Keratinocyte (primary cell): ENCODE measurements at regions not wholly inside any gene's neighbourhood (a gene's known extent, or its start where the extent isn't known, plus 50 kb on each side); places are given as distances from the start of the nearest gene placed in this dataset.
A peak's percentile ranks its signal among the peaks of the same experiment; 100 is the strongest.

ENCODE experiments used
- DNase-seq: peaks from one replicate; pipeline ENCODE4 v3.0.0-alpha.2; 2011; ENCODE audit warnings: low read depth, missing footprints, low spot score
- FAIRE-seq: peaks from 2 replicates; lab custom pipeline; 2011; peaks lifted over from hg19 to GRCh38; lab: Jason Lieb, UNC
- H2AFZ ChIP-seq: 2 replicates; pipeline ENCODE4 v1.6.0; 2012; ENCODE audit warnings: low read length, control low read depth, inconsistent platforms; ENCODE audit not compliant: control insufficient read depth
- H3K27ac ChIP-seq: 2 replicates; pipeline ENCODE4 v1.5.1; 2011; ENCODE audit warnings: low read length; ENCODE audit not compliant: control insufficient read depth, insufficient read depth
- H3K27me3 ChIP-seq: 3 replicates; pipeline ENCODE4 v1.6.0; 2011; ENCODE audit warnings: low read length; ENCODE audit not compliant: control insufficient read depth, insufficient read depth; ENCODE audit errors: extremely low read depth
- H3K36me3 ChIP-seq, 2 experiments: 2 replicates in 1 of 2; 3 replicates in 1 of 2; pipeline ENCODE4 v1.5.1; 2011; ENCODE audit warnings: low read length in 2 of 2, mild to moderate bottlenecking in 1 of 2; ENCODE audit not compliant: control insufficient read depth in 2 of 2, insufficient read depth in 2 of 2; ENCODE audit errors: extremely low read depth in 1 of 2
- H3K4me1 ChIP-seq: 3 replicates; pipeline ENCODE4 v1.5.1; 2011; ENCODE audit warnings: low read length; ENCODE audit not compliant: control insufficient read depth, insufficient read depth; ENCODE audit errors: extremely low read depth
- H3K4me2 ChIP-seq: 3 replicates; pipeline ENCODE4 v1.6.0; 2011; ENCODE audit warnings: low read depth, low read length; ENCODE audit not compliant: control insufficient read depth, insufficient read depth; ENCODE audit errors: extremely low read depth
- H3K4me3 ChIP-seq, 3 experiments: fragments of 200-600 bp in 1 of 3; sonication (generic) in 1 of 3; 2 replicates in 2 of 3; 3 replicates in 1 of 3; pipeline ENCODE4 v1.5.1; 2011 to 2016; ENCODE audit warnings: low read length in 3 of 3, mild to moderate bottlenecking in 3 of 3, control low read depth in 2 of 3, inconsistent platforms in 1 of 3, low read depth in 1 of 3, mixed read lengths in 1 of 3, mixed run types in 1 of 3, moderate library complexity in 1 of 3; ENCODE audit not compliant: control insufficient read depth in 2 of 3, insufficient read depth in 2 of 3; ENCODE audit errors: extremely low read depth in 1 of 3
- H3K79me2 ChIP-seq: 2 replicates; pipeline ENCODE4 v1.6.0; 2012; ENCODE audit warnings: low read length; ENCODE audit not compliant: control insufficient read depth, insufficient read depth
- H3K9ac ChIP-seq: 3 replicates; pipeline ENCODE4 v1.6.0; 2011; ENCODE audit warnings: low read length; ENCODE audit not compliant: control insufficient read depth, insufficient read depth; ENCODE audit errors: extremely low read depth
- H3K9me1 ChIP-seq: 3 replicates; pipeline ENCODE4 v1.6.0; 2011; ENCODE audit warnings: low read length; ENCODE audit not compliant: control insufficient read depth, insufficient read depth; ENCODE audit errors: extremely low read depth
- H3K9me3 ChIP-seq: 2 replicates; pipeline ENCODE4 v1.5.1; 2012; ENCODE audit warnings: low read depth, low read length; ENCODE audit not compliant: control insufficient read depth
- H4K20me1 ChIP-seq: 3 replicates; pipeline ENCODE4 v1.6.0; 2011; ENCODE audit warnings: low read length; ENCODE audit not compliant: control insufficient read depth, insufficient read depth; ENCODE audit errors: extremely low read depth
- EZH2 ChIP-seq: IDR thresholded peaks from one replicate; pipeline ENCODE4 v1.6.1; 2012; ENCODE audit warnings: inconsistent platforms, mild to moderate bottlenecking, low read length, moderate library complexity
- dilution Hi-C: fragments of 300-500 bp; cut with MboI; formaldehyde crosslinking; loops from one replicate; pipeline ENCODE4 v1.7.0; 2020; ENCODE audit warnings: low sequenced_read_pairs; ENCODE audit not compliant: extremely low pct_ligation_motif_present
- TF ChIP-seq, protein P1 (sequence below), 3 experiments: IDR thresholded peaks in 1 of 3; conservative IDR thresholded peaks in 1 of 3; optimal IDR thresholded peaks in 1 of 3; 2 replicates in 2 of 3; 3 replicates in 1 of 3; pipeline versions ENCODE3 to v1.5.1; 2011; ENCODE audit warnings: low read length in 3 of 3, mild to moderate bottlenecking in 3 of 3, moderate library complexity in 2 of 3, control low read depth in 1 of 3, inconsistent platforms in 1 of 3; ENCODE audit not compliant: insufficient read depth in 2 of 3; ENCODE audit errors: extremely low read depth in 1 of 3

DNA sequence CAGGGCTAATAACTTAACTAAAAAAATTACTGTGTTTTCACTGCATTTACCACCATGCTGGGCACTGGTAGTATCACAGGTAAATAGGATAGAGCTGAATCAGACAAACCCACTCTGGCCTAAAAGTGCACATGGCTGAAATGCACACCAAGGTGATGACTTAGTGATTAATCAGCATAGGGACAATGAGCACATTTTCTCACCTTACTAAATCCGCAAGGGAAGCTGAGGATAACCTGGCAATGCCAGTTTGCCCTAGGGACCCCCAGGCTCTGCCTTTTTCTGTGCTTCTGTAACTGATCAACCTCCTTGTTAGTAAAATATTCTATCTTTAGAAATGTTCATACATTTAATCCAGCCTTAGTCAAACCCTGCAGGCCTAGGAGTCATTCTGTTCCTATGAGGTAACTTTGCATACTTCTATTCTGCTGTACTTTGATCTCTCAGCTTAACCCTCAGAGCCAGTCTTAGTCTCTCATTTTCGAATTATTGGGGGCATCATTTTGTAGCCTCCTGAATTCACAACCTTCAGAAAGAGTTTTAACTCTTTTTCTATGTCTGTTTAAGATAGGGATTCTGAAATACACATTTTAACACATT, 562.9 kb upstream of the KCNMB2 start:
- Histone ChIP-seq H3K4me2 (no peak overlapping the region), H3K9me3 (no peaks in the 10 kb centered on the region), H4K20me1 (no peaks in the 10 kb centered on the region), H3K4me3 (no peak overlapping the region), H3K27me3 (no peaks in the 10 kb centered on the region), H3K36me3 (no peaks in the 10 kb centered on the region), H3K9ac (no peak overlapping the region), H3K4me1 (peaks cover 7% of the 10 kb centered on the region), H3K27ac (no peak overlapping the region), H3K9me1 (no peaks in the 10 kb centered on the region), H2AFZ (no peak overlapping the region), H3K79me2 (no peaks in the 10 kb centered on the region)
- dilution Hi-C loops = no loop called here
- TF ChIP-seq, protein P1, sequence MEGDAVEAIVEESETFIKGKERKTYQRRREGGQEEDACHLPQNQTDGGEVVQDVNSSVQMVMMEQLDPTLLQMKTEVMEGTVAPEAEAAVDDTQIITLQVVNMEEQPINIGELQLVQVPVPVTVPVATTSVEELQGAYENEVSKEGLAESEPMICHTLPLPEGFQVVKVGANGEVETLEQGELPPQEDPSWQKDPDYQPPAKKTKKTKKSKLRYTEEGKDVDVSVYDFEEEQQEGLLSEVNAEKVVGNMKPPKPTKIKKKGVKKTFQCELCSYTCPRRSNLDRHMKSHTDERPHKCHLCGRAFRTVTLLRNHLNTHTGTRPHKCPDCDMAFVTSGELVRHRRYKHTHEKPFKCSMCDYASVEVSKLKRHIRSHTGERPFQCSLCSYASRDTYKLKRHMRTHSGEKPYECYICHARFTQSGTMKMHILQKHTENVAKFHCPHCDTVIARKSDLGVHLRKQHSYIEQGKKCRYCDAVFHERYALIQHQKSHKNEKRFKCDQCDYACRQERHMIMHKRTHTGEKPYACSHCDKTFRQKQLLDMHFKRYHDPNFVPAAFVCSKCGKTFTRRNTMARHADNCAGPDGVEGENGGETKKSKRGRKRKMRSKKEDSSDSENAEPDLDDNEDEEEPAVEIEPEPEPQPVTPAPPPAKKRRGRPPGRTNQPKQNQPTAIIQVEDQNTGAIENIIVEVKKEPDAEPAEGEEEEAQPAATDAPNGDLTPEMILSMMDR (optimal IDR thresholded peaks at IDR 0.05 in 1 of 3, IDR thresholded peaks at IDR 0.05 in 1 of 3, conservative IDR thresholded peaks at IDR 0.05 in 1 of 3; ENCODE audit: extremely low read depth in 1 of 3, insufficient read depth in 2 of 3, low read length in 3 of 3) = no peak
- no peak for TF ChIP-seq EZH2
- FAIRE-seq = peak; percentile 44
- no peak for DNase-seq

- no peak overlapping the region for H3K27ac ChIP-seq
- no peak overlapping the region for H2AFZ ChIP-seq
- no peak overlapping the region for H3K4me2 ChIP-seq
- no peak for FAIRE-seq
- no peak for DNase-seq
- H4K20me1 ChIP-seq = no peaks in the 10 kb centered on the region
- H3K4me3 ChIP-seq = no peak overlapping the region
- no peaks in the 10 kb centered on the region for H3K27me3 ChIP-seq
- H3K79me2 ChIP-seq = no peaks in the 10 kb centered on the region
- peaks cover 7% of the 10 kb centered on the region for H3K4me1 ChIP-seq
- dilution Hi-C loops = no loop called here
- no peak overlapping the region for H3K9ac ChIP-seq
- H3K9me1 ChIP-seq = no peaks in the 10 kb centered on the region
- H3K9me3 ChIP-seq = no peaks in the 10 kb centered on the region
- H3K36me3 ChIP-seq = no peaks in the 10 kb centered on the region
- TF ChIP-seq, protein P1 (optimal IDR thresholded peaks at IDR 0.05 in 1 of 3, IDR thresholded peaks at IDR 0.05 in 1 of 3, conservative IDR thresholded peaks at IDR 0.05 in 1 of 3; ENCODE audit: extremely low read depth in 1 of 3, insufficient read depth in 2 of 3, low read length in 3 of 3) = no peak
- no peak for TF ChIP-seq EZH2
Observed at GRCh38 chr3:177976241-177976640, 560.0 kb upstream of the KCNMB2 start.
